ENCODE measurements at regions not wholly inside any gene's neighbourhood (a gene's known extent, or its start where the extent isn't known, plus 50 kb on each side); places are given as distances from the start of the nearest gene placed in this dataset.

GRCh38 chr12:89230376-89231315, 121.7 kb downstream of the DUSP6 start:
- no peaks in the 10 kb centered on the region for H3K9me3 ChIP-seq (ENCODE audit: control insufficient read depth, low read depth, low read length)
- H3K9me1 ChIP-seq (ENCODE audit: control insufficient read depth, extremely low read depth, insufficient read depth, low read length): no peaks in the 10 kb centered on the region
- no peak overlapping the region for H3K27ac ChIP-seq (ENCODE audit: control insufficient read depth, insufficient read depth, low read length)
- TF ChIP-seq EZH2 (IDR thresholded peaks at IDR 0.05; ENCODE audit: low read length) (no peak), CTCF (optimal IDR thresholded peaks at IDR 0.05 in 1 of 3, IDR thresholded peaks at IDR 0.05 in 1 of 3, conservative IDR thresholded peaks at IDR 0.05 in 1 of 3; ENCODE audit: extremely low read depth in 1 of 3, insufficient read depth in 2 of 3, low read length in 3 of 3) (no peak)
- FAIRE-seq (peak; percentile 59), DNase-seq (ENCODE audit: low read depth, low spot score) (no peak)
- no peaks in the 10 kb centered on the region for H3K79me2 ChIP-seq (ENCODE audit: control insufficient read depth, insufficient read depth, low read length)
- peaks cover 41% of the 10 kb centered on the region for H3K4me1 ChIP-seq (ENCODE audit: control insufficient read depth, extremely low read depth, insufficient read depth, low read length)
- H2AFZ ChIP-seq (ENCODE audit: control insufficient read depth, low read length): no peak overlapping the region
- peak overlapping the region; percentile 4 for H3K4me2 ChIP-seq (ENCODE audit: control insufficient read depth, extremely low read depth, insufficient read depth, low read depth, low read length)
- H4K20me1 ChIP-seq (ENCODE audit: control insufficient read depth, extremely low read depth, insufficient read depth, low read length): no peaks in the 10 kb centered on the region
- no peak overlapping the region for H3K9ac ChIP-seq (ENCODE audit: control insufficient read depth, extremely low read depth, insufficient read depth, low read length)
- dilution Hi-C loops (cut with MboI; ENCODE audit: extremely low pct_ligation_motif_present, low sequenced_read_pairs): no loop called here
- no peaks in the 10 kb centered on the region for H3K27me3 ChIP-seq (ENCODE audit: control insufficient read depth, extremely low read depth, insufficient read depth, low read length)
- H3K36me3 ChIP-seq (ENCODE audit: control insufficient read depth in 2 of 2, extremely low read depth in 1 of 2, insufficient read depth in 2 of 2, low read length in 2 of 2): no peaks in the 10 kb centered on the region
- no peak overlapping the region for H3K4me3 ChIP-seq (ENCODE audit: control insufficient read depth in 2 of 3, extremely low read depth in 1 of 3, insufficient read depth in 2 of 3, low read depth in 1 of 3, low read length in 3 of 3)

- Histone ChIP-seq H3K9me1 (ENCODE audit: control insufficient read depth, extremely low read depth, insufficient read depth, low read length) (no peaks in the 10 kb centered on the region), H3K36me3 (ENCODE audit: control insufficient read depth in 2 of 2, extremely low read depth in 1 of 2, insufficient read depth in 2 of 2, low read length in 2 of 2) (no peaks in the 10 kb centered on the region), H3K9me3 (ENCODE audit: control insufficient read depth, low read depth, low read length) (no peaks in the 10 kb centered on the region), H3K79me2 (ENCODE audit: control insufficient read depth, insufficient read depth, low read length) (no peaks in the 10 kb centered on the region), H3K4me2 (ENCODE audit: control insufficient read depth, extremely low read depth, insufficient read depth, low read depth, low read length) (no peak overlapping the region), H3K27me3 (ENCODE audit: control insufficient read depth, extremely low read depth, insufficient read depth, low read length) (no peaks in the 10 kb centered on the region), H3K4me1 (ENCODE audit: control insufficient read depth, extremely low read depth, insufficient read depth, low read length) (peaks cover 53% of the 10 kb centered on the region), H4K20me1 (ENCODE audit: control insufficient read depth, extremely low read depth, insufficient read depth, low read length) (no peaks in the 10 kb centered on the region), H2AFZ (ENCODE audit: control insufficient read depth, low read length) (no peak overlapping the region), H3K4me3 (ENCODE audit: control insufficient read depth in 2 of 3, extremely low read depth in 1 of 3, insufficient read depth in 2 of 3, low read depth in 1 of 3, low read length in 3 of 3) (no peak overlapping the region), H3K9ac (ENCODE audit: control insufficient read depth, extremely low read depth, insufficient read depth, low read length) (no peak overlapping the region), H3K27ac (ENCODE audit: control insufficient read depth, insufficient read depth, low read length) (no peak overlapping the region)
- dilution Hi-C loops (cut with MboI; ENCODE audit: extremely low pct_ligation_motif_present, low sequenced_read_pairs): no loop called here
- no peak for TF ChIP-seq CTCF (optimal IDR thresholded peaks at IDR 0.05 in 1 of 3, IDR thresholded peaks at IDR 0.05 in 1 of 3, conservative IDR thresholded peaks at IDR 0.05 in 1 of 3; ENCODE audit: extremely low read depth in 1 of 3, insufficient read depth in 2 of 3, low read length in 3 of 3)
- TF ChIP-seq EZH2 (IDR thresholded peaks at IDR 0.05; ENCODE audit: low read length): no peak
- no peak for DNase-seq (ENCODE audit: low read depth, low spot score)
- no peak for FAIRE-seq
Measured at GRCh38 chr12:89228491-89228890, 123.8 kb downstream of the DUSP6 start.
